ENCODE measurements at regions not wholly inside any gene's neighbourhood (a gene's known extent, or its start where the extent isn't known, plus 50 kb on each side); places are given as distances from the start of the nearest gene placed in this dataset.
"Not testable (repeated sequence)": the region's sequence is repeated elsewhere in the genome, so short reads cannot be mapped to it uniquely, and the experiment has no call there.

GRCh38 chr5:67799732-67800234 is 415.8 kb upstream of the PIK3R1 start:
- Histone ChIP-seq H3K27ac (ENCODE audit: low read depth, low read length) (peak overlapping the region; percentile 20), H3K9ac (ENCODE audit: low read length in 5 of 5) (no peak overlapping the region)

GRCh38 chr5:67798470-67798869 is 417.1 kb upstream of the PIK3R1 start:
- H3K9me3 ChIP-seq (ENCODE audit: control insufficient read depth in 5 of 5, low read length in 5 of 5); H3K27me3 ChIP-seq (ENCODE audit: control insufficient read depth in 5 of 5, insufficient read depth in 4 of 5, low read length in 5 of 5); H3K4me3 ChIP-seq (ENCODE audit: low read depth in 1 of 5, low read length in 5 of 5); H3K9ac ChIP-seq (ENCODE audit: low read length in 5 of 5); H3K27ac ChIP-seq (ENCODE audit: low read depth, low read length); H3K36me3 ChIP-seq (ENCODE audit: control insufficient read depth in 5 of 5, insufficient read depth in 5 of 5, low read length in 5 of 5): not testable (repeated sequence)
- H3K4me1 ChIP-seq (ENCODE audit: control insufficient read depth in 5 of 5, insufficient read depth in 5 of 5, low read length in 5 of 5): peaks cover 0 to 23% (median 7%) of the 10 kb centered on the region in 5 donors

More at GRCh38 chr5:67799732-67800234, 415.8 kb upstream of the PIK3R1 start:
- peaks cover 0 to 21% (median 7%) of the 10 kb centered on the region in 5 donors for H3K4me1 ChIP-seq (ENCODE audit: control insufficient read depth in 5 of 5, insufficient read depth in 5 of 5, low read length in 5 of 5)
- no peak overlapping the region for H3K4me3 ChIP-seq (ENCODE audit: low read depth in 1 of 5, low read length in 5 of 5)
- no peaks in the 10 kb centered on the region for H3K27me3 ChIP-seq (ENCODE audit: control insufficient read depth in 5 of 5, insufficient read depth in 4 of 5, low read length in 5 of 5)
- H3K9me3 ChIP-seq (ENCODE audit: control insufficient read depth in 5 of 5, low read length in 5 of 5): peaks cover 0 to 3% (median 0%) of the 10 kb centered on the region in 5 donors
- no peaks in the 10 kb centered on the region for H3K36me3 ChIP-seq (ENCODE audit: control insufficient read depth in 5 of 5, insufficient read depth in 5 of 5, low read length in 5 of 5)

GRCh38 chr5:67795781-67796477 is 419.6 kb upstream of the PIK3R1 start:
- no peak overlapping the region for H3K27ac ChIP-seq (ENCODE audit: low read depth, low read length)
- no peak overlapping the region for H3K9ac ChIP-seq (ENCODE audit: low read length in 5 of 5)
- peaks cover 0 to 22% (median 3%) of the 10 kb centered on the region in 5 donors for H3K4me1 ChIP-seq (ENCODE audit: control insufficient read depth in 5 of 5, insufficient read depth in 5 of 5, low read length in 5 of 5)
- H3K36me3 ChIP-seq (ENCODE audit: control insufficient read depth in 5 of 5, insufficient read depth in 5 of 5, low read length in 5 of 5): no peaks in the 10 kb centered on the region
- no peaks in the 10 kb centered on the region for H3K9me3 ChIP-seq (ENCODE audit: control insufficient read depth in 5 of 5, low read length in 5 of 5)
- no peak overlapping the region for H3K4me3 ChIP-seq (ENCODE audit: low read depth in 1 of 5, low read length in 5 of 5)
- no peaks in the 10 kb centered on the region for H3K27me3 ChIP-seq (ENCODE audit: control insufficient read depth in 5 of 5, insufficient read depth in 4 of 5, low read length in 5 of 5)

- Histone ChIP-seq H3K4me1 (ENCODE audit: control insufficient read depth in 5 of 5, insufficient read depth in 5 of 5, low read length in 5 of 5) (peaks cover 0 to 6% (median 0%) of the 10 kb centered on the region in 5 donors), H3K27ac (ENCODE audit: low read depth, low read length) (no peak overlapping the region), H3K4me3 (ENCODE audit: low read depth in 1 of 5, low read length in 5 of 5) (no peak overlapping the region), H3K36me3 (ENCODE audit: control insufficient read depth in 5 of 5, insufficient read depth in 5 of 5, low read length in 5 of 5) (no peaks in the 10 kb centered on the region), H3K27me3 (ENCODE audit: control insufficient read depth in 5 of 5, insufficient read depth in 4 of 5, low read length in 5 of 5) (no peaks in the 10 kb centered on the region), H3K9me3 (ENCODE audit: control insufficient read depth in 5 of 5, low read length in 5 of 5) (no peaks in the 10 kb centered on the region), H3K9ac (ENCODE audit: low read length in 5 of 5) (no peak overlapping the region)
These were observed 421.6 kb upstream of the PIK3R1 start for GRCh38 chr5:67793966-67794365.

- H3K9me3 ChIP-seq (ENCODE audit: control insufficient read depth in 5 of 5, low read length in 5 of 5): no peaks in the 10 kb centered on the region
- H3K4me3 ChIP-seq (ENCODE audit: low read depth in 1 of 5, low read length in 5 of 5): no peak overlapping the region
- no peak overlapping the region for H3K9ac ChIP-seq (ENCODE audit: low read length in 5 of 5)
- H3K27me3 ChIP-seq (ENCODE audit: control insufficient read depth in 5 of 5, insufficient read depth in 4 of 5, low read length in 5 of 5): no peaks in the 10 kb centered on the region
- H3K27ac ChIP-seq (ENCODE audit: low read depth, low read length): no peak overlapping the region
- no peaks in the 10 kb centered on the region for H3K36me3 ChIP-seq (ENCODE audit: control insufficient read depth in 5 of 5, insufficient read depth in 5 of 5, low read length in 5 of 5)
- H3K4me1 ChIP-seq (ENCODE audit: control insufficient read depth in 5 of 5, insufficient read depth in 5 of 5, low read length in 5 of 5): peaks cover 0 to 6% (median 0%) of the 10 kb centered on the region in 5 donors
These were observed 422.1 kb upstream of the PIK3R1 start for GRCh38 chr5:67793418-67793817.

- no peak overlapping the region for H3K27ac ChIP-seq (ENCODE audit: low read depth, low read length)
- no peak overlapping the region for H3K9ac ChIP-seq (ENCODE audit: low read length in 5 of 5)
- H3K27me3 ChIP-seq (ENCODE audit: control insufficient read depth in 5 of 5, insufficient read depth in 4 of 5, low read length in 5 of 5): no peaks in the 10 kb centered on the region
- no peaks in the 10 kb centered on the region for H3K36me3 ChIP-seq (ENCODE audit: control insufficient read depth in 5 of 5, insufficient read depth in 5 of 5, low read length in 5 of 5)
- no peak overlapping the region for H3K4me3 ChIP-seq (ENCODE audit: low read depth in 1 of 5, low read length in 5 of 5)
- no peaks in the 10 kb centered on the region for H3K9me3 ChIP-seq (ENCODE audit: control insufficient read depth in 5 of 5, low read length in 5 of 5)
- peaks cover 0 to 6% (median 0%) of the 10 kb centered on the region in 5 donors for H3K4me1 ChIP-seq (ENCODE audit: control insufficient read depth in 5 of 5, insufficient read depth in 5 of 5, low read length in 5 of 5)
These were observed 422.7 kb upstream of the PIK3R1 start for GRCh38 chr5:67792891-67793290.

GRCh38 chr5:67790390-67790789 is 425.2 kb upstream of the PIK3R1 start:
- Histone ChIP-seq H3K4me1 (ENCODE audit: control insufficient read depth in 5 of 5, insufficient read depth in 5 of 5, low read length in 5 of 5) (peaks cover 0 to 6% (median 0%) of the 10 kb centered on the region in 5 donors), H3K9ac (ENCODE audit: low read length in 5 of 5) (no peak overlapping the region), H3K36me3 (ENCODE audit: control insufficient read depth in 5 of 5, insufficient read depth in 5 of 5, low read length in 5 of 5) (no peaks in the 10 kb centered on the region), H3K9me3 (ENCODE audit: control insufficient read depth in 5 of 5, low read length in 5 of 5) (no peaks in the 10 kb centered on the region), H3K27ac (ENCODE audit: low read depth, low read length) (no peak overlapping the region), H3K27me3 (ENCODE audit: control insufficient read depth in 5 of 5, insufficient read depth in 4 of 5, low read length in 5 of 5) (no peaks in the 10 kb centered on the region), H3K4me3 (ENCODE audit: low read depth in 1 of 5, low read length in 5 of 5) (no peak overlapping the region)

GRCh38 chr5:67779893-67780623 is 435.5 kb upstream of the PIK3R1 start:
- H3K27ac ChIP-seq (ENCODE audit: low read depth, low read length); H3K36me3 ChIP-seq (ENCODE audit: control insufficient read depth in 5 of 5, insufficient read depth in 5 of 5, low read length in 5 of 5); H3K4me1 ChIP-seq (ENCODE audit: control insufficient read depth in 5 of 5, insufficient read depth in 5 of 5, low read length in 5 of 5); H3K9me3 ChIP-seq (ENCODE audit: control insufficient read depth in 5 of 5, low read length in 5 of 5); H3K9ac ChIP-seq (ENCODE audit: low read length in 5 of 5); H3K4me3 ChIP-seq (ENCODE audit: low read depth in 1 of 5, low read length in 5 of 5); H3K27me3 ChIP-seq (ENCODE audit: control insufficient read depth in 5 of 5, insufficient read depth in 4 of 5, low read length in 5 of 5): not testable (repeated sequence)

GRCh38 chr5:67774786-67775185 is 440.8 kb upstream of the PIK3R1 start:
- Histone ChIP-seq H3K27me3 (ENCODE audit: control insufficient read depth in 5 of 5, insufficient read depth in 4 of 5, low read length in 5 of 5) (no peaks in the 10 kb centered on the region), H3K4me3 (ENCODE audit: low read depth in 1 of 5, low read length in 5 of 5) (no peak overlapping the region), H3K36me3 (ENCODE audit: control insufficient read depth in 5 of 5, insufficient read depth in 5 of 5, low read length in 5 of 5) (no peaks in the 10 kb centered on the region), H3K9ac (ENCODE audit: low read length in 5 of 5) (no peak overlapping the region), H3K9me3 (ENCODE audit: control insufficient read depth in 5 of 5, low read length in 5 of 5) (no peaks in the 10 kb centered on the region), H3K27ac (ENCODE audit: low read depth, low read length) (no peak overlapping the region), H3K4me1 (ENCODE audit: control insufficient read depth in 5 of 5, insufficient read depth in 5 of 5, low read length in 5 of 5) (peaks cover 0 to 14% (median 10%) of the 10 kb centered on the region in 5 donors)

- no peaks in the 10 kb centered on the region for H3K27me3 ChIP-seq (ENCODE audit: control insufficient read depth in 5 of 5, insufficient read depth in 4 of 5, low read length in 5 of 5)
- H3K36me3 ChIP-seq (ENCODE audit: control insufficient read depth in 5 of 5, insufficient read depth in 5 of 5, low read length in 5 of 5): no peaks in the 10 kb centered on the region
- H3K4me1 ChIP-seq (ENCODE audit: control insufficient read depth in 5 of 5, insufficient read depth in 5 of 5, low read length in 5 of 5): peaks cover 0 to 14% (median 10%) of the 10 kb centered on the region in 5 donors
- no peak overlapping the region for H3K4me3 ChIP-seq (ENCODE audit: low read depth in 1 of 5, low read length in 5 of 5)
- H3K27ac ChIP-seq (ENCODE audit: low read depth, low read length): no peak overlapping the region
- H3K9ac ChIP-seq (ENCODE audit: low read length in 5 of 5): no peak overlapping the region
- H3K9me3 ChIP-seq (ENCODE audit: control insufficient read depth in 5 of 5, low read length in 5 of 5): no peaks in the 10 kb centered on the region
These were observed 441.3 kb upstream of the PIK3R1 start for GRCh38 chr5:67774267-67774552.

Measured in subcutaneous abdominal adipose tissue (tissue), 5 donors.